Neural cell (in vitro differentiated cells): ENCODE measurements at regions not wholly inside any gene's neighbourhood (a gene's known extent, or its start where the extent isn't known, plus 50 kb on each side); places are given as distances from the start of the nearest gene placed in this dataset.

Experiments used
- H2AFZ ChIP-seq: fragments of 200-600, 300-800 bp; sonication (generic), shearing (Covaris generic); 2 replicates; pipeline ENCODE4 v1.6.0; 2014; ENCODE audit warnings: low read depth, mild to moderate bottlenecking, antibody characterized with exemption, low read length, moderate library complexity
- H3F3A ChIP-seq: fragments of 200-600 bp; shearing (Covaris generic); 2 replicates; pipeline ENCODE4 v1.6.1; 2016; ENCODE audit warnings: mild to moderate bottlenecking, moderate library complexity, mixed read lengths, antibody characterized with exemption, low read length; ENCODE audit not compliant: insufficient read depth, poor library complexity, severe bottlenecking
- H3K27ac ChIP-seq: fragments of 200-600, 300-800 bp; sonication (generic), shearing (Covaris generic); 2 replicates; pipeline ENCODE4 v1.5.1; 2014; ENCODE audit warnings: mild to moderate bottlenecking, low read length, moderate library complexity
- H3K27me3 ChIP-seq: fragments of 300-800, 200-600 bp; sonication (generic), shearing (Covaris generic); 2 replicates; pipeline ENCODE4 v1.6.0; 2014; ENCODE audit warnings: mild to moderate bottlenecking, low read depth, low read length, moderate library complexity; ENCODE audit not compliant: insufficient read depth
- H3K36me3 ChIP-seq: fragments of 300-800, 200-600 bp; sonication (generic), shearing (Covaris generic); 2 replicates; pipeline ENCODE4 v1.5.1; 2014; ENCODE audit warnings: mild to moderate bottlenecking, antibody characterized with exemption, low read length, moderate library complexity; ENCODE audit not compliant: insufficient read depth
- H3K4me2 ChIP-seq: fragments of 300-800, 200-600 bp; sonication (generic), shearing (Covaris generic); 2 replicates; pipeline ENCODE4 v1.6.0; 2014; ENCODE audit warnings: mild to moderate bottlenecking, low read length
- H3K4me3 ChIP-seq: fragments of 300-800, 200-600 bp; sonication (generic), shearing (Covaris generic); 2 replicates; pipeline ENCODE4 v1.5.1; 2014; ENCODE audit warnings: mild to moderate bottlenecking, low read length, moderate library complexity
- H3K79me2 ChIP-seq: fragments of 200-600 bp; shearing (Covaris generic); replicated peaks from 2 replicates; pipeline ENCODE4 v1.6.0; 2014; ENCODE audit warnings: mild to moderate bottlenecking, low read length, moderate library complexity; ENCODE audit not compliant: insufficient read depth
- H3K9ac ChIP-seq: fragments of 300-800, 200-600 bp; sonication (generic), shearing (Covaris generic); 2 replicates; pipeline ENCODE4 v1.6.1; 2016; ENCODE audit warnings: mild to moderate bottlenecking, low read length, mixed read lengths
- H3K9me2 ChIP-seq: fragments of 200-600 bp; shearing (Covaris generic); 2 replicates; pipeline ENCODE4 v1.6.1; 2016; ENCODE audit warnings: mild to moderate bottlenecking, low read length, mixed read lengths; ENCODE audit not compliant: insufficient read depth
- H3K9me3 ChIP-seq: fragments of 200-600, 300-800 bp; sonication (generic), shearing (Covaris generic); 2 replicates; pipeline ENCODE4 v1.6.1; 2016; ENCODE audit warnings: mild to moderate bottlenecking, mixed run types, low read length, moderate library complexity, mixed read lengths
- H4K20me1 ChIP-seq: fragments of 200-600 bp; shearing (Covaris generic); 2 replicates; pipeline ENCODE4 v1.6.1; 2016; ENCODE audit warnings: mild to moderate bottlenecking, mixed run types; ENCODE audit not compliant: insufficient read depth
- CTCF ChIP-seq: fragments of 450-650 bp; IDR thresholded peaks from 2 replicates; pipeline ENCODE4 v1.5.1; 2014; ENCODE audit warnings: antibody characterized with exemption, mild to moderate bottlenecking, moderate library complexity; ENCODE audit not compliant: poor library complexity, severe bottlenecking
- EP300 ChIP-seq: fragments of 450-650 bp; conservative IDR thresholded peaks from 2 replicates; pipeline ENCODE4 v1.6.1; 2014; ENCODE audit warnings: antibody characterized with exemption, mild to moderate bottlenecking, moderate library complexity; ENCODE audit not compliant: poor library complexity, severe bottlenecking
- EZH2 ChIP-seq: fragments of 200-600, 300-800 bp; shearing (Covaris generic), sonication (generic); IDR thresholded peaks from 2 replicates; pipeline ENCODE4 v1.6.1; 2014; ENCODE audit warnings: antibody characterized with exemption, low read length, borderline replicate concordance, mild to moderate bottlenecking; ENCODE audit not compliant: insufficient read depth, poor library complexity, severe bottlenecking
- MXI1 ChIP-seq: fragments of 450-650 bp; conservative IDR thresholded peaks from 2 replicates; pipeline ENCODE4 v1.6.1; 2014; ENCODE audit warnings: antibody characterized with exemption, mild to moderate bottlenecking; ENCODE audit not compliant: poor library complexity, severe bottlenecking
- POLR2AphosphoS5 ChIP-seq: IDR thresholded peaks from 2 replicates; pipeline ENCODE4 v1.6.1; 2012
- RAD21 ChIP-seq: fragments of 450-650 bp; conservative IDR thresholded peaks from 2 replicates; pipeline ENCODE4 v1.6.1; 2014; ENCODE audit warnings: antibody characterized with exemption, mild to moderate bottlenecking, moderate library complexity
- REST ChIP-seq: IDR thresholded peaks from 2 replicates; pipeline ENCODE4 v1.6.1; 2012; ENCODE audit warnings: borderline replicate concordance
- SMC3 ChIP-seq: fragments of 450-650 bp; conservative IDR thresholded peaks from 2 replicates; pipeline ENCODE4 v1.6.1; 2014; ENCODE audit warnings: antibody characterized with exemption, mild to moderate bottlenecking, moderate library complexity; ENCODE audit not compliant: poor library complexity
- TAF1 ChIP-seq: IDR thresholded peaks from 2 replicates; pipeline ENCODE4 v1.6.1; 2012; ENCODE audit warnings: low read depth

- Histone ChIP-seq H3K9me2 (no peaks in the 10 kb centered on the region), H3K9ac (no peak overlapping the region)
- TF ChIP-seq EZH2 (no peak), CTCF (no peak), POLR2AphosphoS5 (no peak), RAD21 (no peak), EP300 (no peak), TAF1 (no peak), MXI1 (no peak), SMC3 (no peak), REST (no peak)
Observed at GRCh38 chr18:43506935-43507334, 229.6 kb upstream of the SYT4 start.

GRCh38 chr18:43507842-43508481 lies 230.7 kb upstream of the SYT4 start:
- no peaks in the 10 kb centered on the region for H3K36me3 ChIP-seq
- H3K9ac ChIP-seq, result peak overlapping the region; percentile 11
- H3K9me3 ChIP-seq, result no peaks in the 10 kb centered on the region
- no peaks in the 10 kb centered on the region for H3K27me3 ChIP-seq
- H3K79me2 ChIP-seq, result no peaks in the 10 kb centered on the region
- H3F3A ChIP-seq, result no peaks in the 10 kb centered on the region
- H3K4me2 ChIP-seq, result peak overlapping the region; percentile 21
- H3K27ac ChIP-seq, result peak overlapping the region; percentile 76
- no peaks in the 10 kb centered on the region for H4K20me1 ChIP-seq
- H3K4me3 ChIP-seq, result peak overlapping the region; percentile 17
- H3K9me2 ChIP-seq, result no peaks in the 10 kb centered on the region
- TF ChIP-seq POLR2AphosphoS5 (peak; percentile 93), TAF1 (no peak), MXI1 (no peak), EP300 (peak; percentile 96), RAD21 (no peak), REST (peak; percentile 69), CTCF (no peak)
- H2AFZ ChIP-seq, result peak overlapping the region; percentile 7

More at GRCh38 chr18:43506935-43507334, 229.6 kb upstream of the SYT4 start:
- no peak overlapping the region for H2AFZ ChIP-seq
- no peaks in the 10 kb centered on the region for H3K27me3 ChIP-seq
- no peaks in the 10 kb centered on the region for H4K20me1 ChIP-seq
- H3K9me3 ChIP-seq, result no peaks in the 10 kb centered on the region
- no peak overlapping the region for H3K27ac ChIP-seq
- H3K79me2 ChIP-seq, result no peaks in the 10 kb centered on the region
- no peaks in the 10 kb centered on the region for H3K36me3 ChIP-seq
- H3K4me3 ChIP-seq, result no peak overlapping the region
- H3K4me2 ChIP-seq, result no peak overlapping the region
- no peaks in the 10 kb centered on the region for H3F3A ChIP-seq
